GM12878 (cell line): ENCODE measurements at regions not wholly inside any gene's neighbourhood (a gene's known extent, or its start where the extent isn't known, plus 50 kb on each side); places are given as distances from the start of the nearest gene placed in this dataset.

ENCODE experiments used
- ATAC-seq: fragments of 200-7000 bp; cut with Tn5 transposase; 3 replicates; pipeline ENCODE4 v1.9.1; 2020; ENCODE audit warnings: mild to moderate bottlenecking, moderate library complexity
- BruUV-seq: library from RNA; stranded (reverse); fragments of 400-500 nt; replicated peaks from 2 replicates; lab custom pipeline; 2021; lab: Mats Ljungman, UMichigan
- CTCF ChIA-PET: fragments of 300-600 bp; sonication (Branson Sonifier 250); formaldehyde crosslinking; extraction: SDS; loops from one replicate; lab custom pipeline; 2021; ENCODE audit warnings: inconsistent platforms; lab: Yijun Ruan, JAX
- POLR2A ChIA-PET: fragments of 350-600 bp; formaldehyde crosslinking; extraction: SDS; loops from one replicate; lab custom pipeline; 2021; ENCODE audit warnings: inconsistent platforms; lab: Charles Lee
- RAD21 ChIA-PET: fragments of 300-600 bp; sonication (Branson Sonifier 250); formaldehyde crosslinking; loops from one replicate; lab custom pipeline; 2023; ENCODE audit warnings: antibody characterized with exemption; ENCODE audit not compliant: unreplicated experiment; lab: Charles Lee
- SMC1A ChIA-PET: fragments of 300-600 bp; sonication (Branson Sonifier 250); formaldehyde crosslinking; loops from one replicate; lab custom pipeline; 2023; ENCODE audit not compliant: unreplicated experiment, uncharacterized antibody; lab: Charles Lee
- DNase-seq: peaks from one replicate; pipeline ENCODE4 v3.0.0-alpha.2; 2011; ENCODE audit warnings: low read depth, low spot score
- FAIRE-seq: peaks from 3 replicates; lab custom pipeline; 2011; peaks lifted over from hg19 to GRCh38; lab: Jason Lieb, UNC
- H2AFZ ChIP-seq: 2 replicates; pipeline ENCODE4 v1.6.0; 2011; ENCODE audit warnings: low read depth, low read length, control low read depth; ENCODE audit not compliant: control insufficient read depth
- H3K27ac ChIP-seq: 2 replicates; pipeline ENCODE4 v1.5.1; 2011; ENCODE audit warnings: control low read depth; ENCODE audit not compliant: control insufficient read depth, insufficient read depth
- H3K27me3 ChIP-seq, 2 experiments: replicated peaks in 1 of 2; 2 replicates each; pipeline versions ENCODE4 v1.6.0 to v1.6.1; 2011; ENCODE audit warnings: low read length in 1 of 2; ENCODE audit not compliant: control insufficient read depth in 2 of 2, insufficient read depth in 2 of 2
- H3K36me3 ChIP-seq, 2 experiments: 2 replicates each; pipeline ENCODE4 v1.5.1; 2011; ENCODE audit warnings: low read length in 1 of 2; ENCODE audit not compliant: control insufficient read depth in 2 of 2, insufficient read depth in 2 of 2
- H3K4me1 ChIP-seq: 2 replicates; pipeline ENCODE4 v1.6.1; 2011; ENCODE audit warnings: mild to moderate bottlenecking, low read length, moderate library complexity, mixed read lengths; ENCODE audit not compliant: control insufficient read depth, insufficient read depth
- H3K4me2 ChIP-seq: 2 replicates; pipeline ENCODE4 v1.6.0; 2011; ENCODE audit warnings: control low read depth; ENCODE audit not compliant: control insufficient read depth, insufficient read depth
- H3K4me3 ChIP-seq: fragments of 200-600 bp; sonication (generic); 2 replicates; pipeline ENCODE4 v1.5.1; 2016
- H3K79me2 ChIP-seq: 2 replicates; pipeline ENCODE4 v1.6.0; 2011; ENCODE audit warnings: low read length; ENCODE audit not compliant: control insufficient read depth, insufficient read depth
- H3K9ac ChIP-seq: 2 replicates; pipeline ENCODE4 v1.8.0; 2011; ENCODE audit warnings: low read length, control low read depth, mixed read lengths; ENCODE audit not compliant: control insufficient read depth, insufficient read depth
- H3K9me3 ChIP-seq: replicated peaks from 3 replicates; pipeline ENCODE4 v1.5.1; 2011; ENCODE audit warnings: mild to moderate bottlenecking, low read length; ENCODE audit not compliant: control insufficient read depth, insufficient read depth
- H4K20me1 ChIP-seq: 2 replicates; pipeline ENCODE4 v1.6.0; 2011; ENCODE audit not compliant: control insufficient read depth, insufficient read depth
- ESRRA ChIP-seq: IDR thresholded peaks from 2 replicates; pipeline ENCODE4 v1.6.1; 2012; ENCODE audit warnings: mild to moderate bottlenecking, low read length, improper control_type of control experiment
- KAT2A ChIP-seq: conservative IDR thresholded peaks from 2 replicates; pipeline ENCODE4 v1.6.1; 2011; ENCODE audit warnings: low read depth, low read length; ENCODE audit not compliant: control insufficient read depth
- PAX8 ChIP-seq: fragments of 450-650 bp; IDR thresholded peaks from 2 replicates; pipeline ENCODE4 v1.6.1; 2017; ENCODE audit warnings: mild to moderate bottlenecking, moderate library complexity
- RB1 ChIP-seq: fragments of 450-650 bp; formaldehyde crosslinking; IDR thresholded peaks from 2 replicates; pipeline ENCODE4 v1.6.1; 2017; ENCODE audit warnings: mild to moderate bottlenecking, borderline replicate concordance
- TARDBP ChIP-seq: IDR thresholded peaks from 2 replicates; pipeline ENCODE4 v1.6.1; 2016; ENCODE audit warnings: borderline replicate concordance
- TCF3 ChIP-seq: IDR thresholded peaks from 2 replicates; pipeline ENCODE4 v1.6.1; 2012; ENCODE audit warnings: low read depth, mild to moderate bottlenecking, low read length, borderline replicate concordance; ENCODE audit not compliant: insufficient read depth
- WGBS: methylation state at CpG from one replicate; pipeline ENCODE4 v1.1.6; 2016; ENCODE audit warnings: low lambda C conversion rate; ENCODE audit not compliant: insufficient replicate concordance, insufficient coverage; ENCODE audit errors: missing lambda C conversion rate; 5-methylcytosine and 5-hydroxymethylcytosine counted together
- in situ Hi-C: fragments of 300-500 bp; cut with MboI; formaldehyde crosslinking; loops from 9 replicates; pipeline ENCODE4 v1.14.3; 2018; ENCODE audit warnings: mixed read lengths
- intact Hi-C: fragments of 100-400 bp; cut with micrococcal nuclease; formaldehyde crosslinking; loops from one replicate; pipeline ENCODE4 v1.14.2; 2022; ENCODE audit not compliant: unreplicated experiment
- TF ChIP-seq, protein P1 (sequence below): fragments of 450-650 bp; IDR thresholded peaks from 2 replicates; pipeline ENCODE4 v1.6.1; 2014; ENCODE audit warnings: mild to moderate bottlenecking
- TF ChIP-seq, protein P2 (sequence below): fragments of 450-650 bp; IDR thresholded peaks from 2 replicates; pipeline ENCODE4 v1.6.1; 2018; ENCODE audit warnings: borderline replicate concordance, mild to moderate bottlenecking; ENCODE audit not compliant: partially characterized antibody

DNA sequence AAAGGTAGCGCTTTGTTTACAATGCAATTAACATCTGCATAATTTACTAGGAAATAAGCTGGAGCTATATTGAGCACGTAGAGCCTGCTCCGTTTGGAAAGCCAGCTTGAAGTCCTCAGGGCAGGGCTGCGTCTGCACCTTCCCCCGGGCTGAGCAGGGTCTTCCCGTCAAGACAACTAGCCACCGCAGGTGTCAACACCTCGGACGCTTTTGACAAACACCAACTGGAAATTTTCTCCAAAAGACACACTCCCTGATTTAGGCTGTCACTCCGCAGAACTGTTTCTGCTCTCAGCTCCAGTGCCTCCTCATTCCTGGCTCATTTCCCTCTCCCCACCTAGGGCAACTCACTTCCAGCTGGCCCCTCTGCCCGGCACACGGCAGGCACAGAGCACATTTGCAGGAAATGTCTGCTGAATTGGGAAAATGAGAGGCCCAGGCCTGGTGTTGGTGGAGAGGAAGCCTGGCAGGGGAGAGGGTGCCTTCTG, 170.3 kb downstream of the MAF start:
- in situ Hi-C loops: no loop called here
- Histone ChIP-seq H3K79me2 (no peaks in the 10 kb centered on the region), H4K20me1 (peaks cover 2% of the 10 kb centered on the region; the same call in 1 of the 2 replicates), H3K9ac (no peak overlapping the region), H3K4me2 (no peak overlapping the region), H3K36me3 (no peaks in the 10 kb centered on the region), H3K27ac (no peak overlapping the region), H3K4me3 (no peak overlapping the region), H3K4me1 (no peaks in the 10 kb centered on the region), H3K27me3 (no peaks in the 10 kb centered on the region; a peak in 1 of 4 replicates), H3K9me3 (no peaks in the 10 kb centered on the region), H2AFZ (no peak overlapping the region)
- DNase-seq: no peak
- SMC1A ChIA-PET: interaction anchor here (1.0 kb wide), 1 partner anchor 20 kb away, joined by 3 read pairs; no protein-coding TSS in a partner anchor
- no peak for ATAC-seq
- RAD21 ChIA-PET: no interaction called here
- TF ChIP-seq, protein P1, sequence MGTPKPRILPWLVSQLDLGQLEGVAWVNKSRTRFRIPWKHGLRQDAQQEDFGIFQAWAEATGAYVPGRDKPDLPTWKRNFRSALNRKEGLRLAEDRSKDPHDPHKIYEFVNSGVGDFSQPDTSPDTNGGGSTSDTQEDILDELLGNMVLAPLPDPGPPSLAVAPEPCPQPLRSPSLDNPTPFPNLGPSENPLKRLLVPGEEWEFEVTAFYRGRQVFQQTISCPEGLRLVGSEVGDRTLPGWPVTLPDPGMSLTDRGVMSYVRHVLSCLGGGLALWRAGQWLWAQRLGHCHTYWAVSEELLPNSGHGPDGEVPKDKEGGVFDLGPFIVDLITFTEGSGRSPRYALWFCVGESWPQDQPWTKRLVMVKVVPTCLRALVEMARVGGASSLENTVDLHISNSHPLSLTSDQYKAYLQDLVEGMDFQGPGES: no peak
- TF ChIP-seq ESRRA: no peak
- TF ChIP-seq TCF3: no peak
- TF ChIP-seq TARDBP: no peak
- TF ChIP-seq RB1: no peak
- no peak for TF ChIP-seq PAX8
- TF ChIP-seq KAT2A: no peak
- TF ChIP-seq, protein P2, sequence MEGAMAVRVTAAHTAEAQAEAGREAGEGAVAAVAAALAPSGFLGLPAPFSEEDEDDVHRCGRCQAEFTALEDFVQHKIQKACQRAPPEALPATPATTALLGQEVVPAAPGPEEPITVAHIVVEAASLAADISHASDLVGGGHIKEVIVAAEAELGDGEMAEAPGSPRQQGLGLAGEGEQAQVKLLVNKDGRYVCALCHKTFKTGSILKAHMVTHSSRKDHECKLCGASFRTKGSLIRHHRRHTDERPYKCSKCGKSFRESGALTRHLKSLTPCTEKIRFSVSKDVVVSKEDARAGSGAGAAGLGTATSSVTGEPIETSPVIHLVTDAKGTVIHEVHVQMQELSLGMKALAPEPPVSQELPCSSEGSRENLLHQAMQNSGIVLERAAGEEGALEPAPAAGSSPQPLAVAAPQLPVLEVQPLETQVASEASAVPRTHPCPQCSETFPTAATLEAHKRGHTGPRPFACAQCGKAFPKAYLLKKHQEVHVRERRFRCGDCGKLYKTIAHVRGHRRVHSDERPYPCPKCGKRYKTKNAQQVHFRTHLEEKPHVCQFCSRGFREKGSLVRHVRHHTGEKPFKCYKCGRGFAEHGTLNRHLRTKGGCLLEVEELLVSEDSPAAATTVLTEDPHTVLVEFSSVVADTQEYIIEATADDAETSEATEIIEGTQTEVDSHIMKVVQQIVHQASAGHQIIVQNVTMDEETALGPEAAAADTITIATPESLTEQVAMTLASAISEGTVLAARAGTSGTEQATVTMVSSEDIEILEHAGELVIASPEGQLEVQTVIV: no peak
- no peak for FAIRE-seq
- intact Hi-C loops: no loop called here
- POLR2A ChIA-PET: no interaction called here
- no TSS peak for BruUV-seq
- 43% methylated on average over 12 of the region's 12 CpGs for WGBS
- CTCF ChIA-PET: no interaction called here
